Bronchial epithelial cell (primary cell): ENCODE measurements at regions not wholly inside any gene's neighbourhood (a gene's known extent, or its start where the extent isn't known, plus 50 kb on each side); places are given as distances from the start of the nearest gene placed in this dataset.
"Not testable (repeated sequence)": the region's sequence is repeated elsewhere in the genome, so short reads cannot be mapped to it uniquely, and the experiment has no call there.

Experiments used
- DNase-seq: peaks from one replicate; pipeline ENCODE4 v3.0.0-alpha.2; 2010; ENCODE audit warnings: low read depth
- FAIRE-seq: peaks from 2 replicates; lab custom pipeline; 2011; peaks lifted over from hg19 to GRCh38; lab: Jason Lieb, UNC
- H3K27me3 ChIP-seq: 2 replicates; pipeline ENCODE4 v1.5.1; 2011; ENCODE audit warnings: low read length; ENCODE audit not compliant: control insufficient read depth, insufficient read depth
- H3K36me3 ChIP-seq: 2 replicates; pipeline ENCODE4 v1.5.1; 2011; ENCODE audit warnings: low read length; ENCODE audit not compliant: control insufficient read depth, insufficient read depth
- H3K4me3 ChIP-seq: 2 replicates; pipeline ENCODE4 v1.5.1; 2011; ENCODE audit warnings: mild to moderate bottlenecking, low read depth, low read length, control low read depth

DNA sequence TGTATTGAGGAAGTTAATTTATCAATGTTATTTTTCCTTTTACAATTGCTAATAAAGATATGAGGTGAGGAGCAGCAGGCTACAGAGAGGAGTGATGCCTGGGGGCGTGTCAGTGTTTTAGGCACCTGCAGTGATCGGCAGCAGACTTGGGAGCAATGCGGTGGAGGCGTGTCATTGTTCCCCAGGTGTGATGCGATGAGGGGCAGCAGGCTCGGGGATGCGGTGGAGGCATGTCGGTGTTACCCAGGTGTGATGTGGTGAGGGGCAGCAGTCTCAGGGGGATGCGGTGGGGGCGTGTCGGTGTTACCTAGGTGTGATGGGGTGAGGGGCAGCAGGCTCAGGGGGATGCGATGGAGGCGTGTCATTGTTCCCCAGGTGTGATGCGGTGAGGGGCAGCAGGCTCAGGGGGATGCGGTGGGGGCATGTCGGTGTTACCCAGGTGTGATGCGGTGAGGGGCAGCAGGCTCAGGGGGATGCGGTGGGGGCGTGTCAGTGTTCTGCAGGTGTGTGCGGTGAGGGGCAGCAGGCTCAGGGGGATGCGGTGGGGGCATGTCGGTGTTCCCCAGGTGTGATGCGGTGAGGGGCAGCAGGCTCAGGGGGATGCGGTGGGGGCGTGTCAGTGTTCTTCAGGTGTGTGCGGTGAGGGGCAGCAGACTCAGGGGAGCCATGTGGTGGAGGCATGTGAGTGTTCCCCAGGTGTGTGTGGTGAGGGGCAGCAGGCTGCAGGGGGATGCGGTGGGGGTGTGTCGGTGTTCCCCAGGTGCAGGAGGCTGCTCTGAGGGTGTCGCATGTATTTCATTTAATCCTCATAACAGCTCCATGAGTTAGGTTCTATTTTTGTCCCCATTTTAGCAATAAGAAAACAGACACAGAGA lies 186.2 kb upstream of the GOLGA6L22 start:
- FAIRE-seq = peak; percentile 66
- not testable (repeated sequence) for H3K27me3 ChIP-seq, H3K4me3 ChIP-seq, H3K36me3 ChIP-seq, DNase-seq

DNA sequence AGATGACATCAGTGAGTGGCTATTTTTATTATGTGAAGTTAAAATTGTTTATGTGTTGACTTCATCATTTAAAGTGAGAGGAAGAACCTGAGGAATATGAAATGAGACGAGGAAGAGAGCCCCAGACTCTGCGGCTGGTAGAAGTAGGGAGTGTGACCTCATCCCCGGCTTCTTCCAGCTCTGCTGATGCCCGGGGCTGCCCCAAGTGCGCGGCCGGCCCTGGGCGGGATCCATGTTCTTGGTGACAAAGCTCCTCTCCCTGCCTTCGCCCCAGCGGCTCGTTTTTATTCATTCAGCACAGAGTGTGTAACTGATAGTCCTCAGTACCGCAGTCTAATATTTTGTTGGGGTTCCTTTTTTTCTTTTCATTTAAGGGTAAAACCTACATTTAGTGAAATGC lies 185.5 kb upstream of the GOLGA6L22 start:
- H3K27me3 ChIP-seq, FAIRE-seq, H3K36me3 ChIP-seq, H3K4me3 ChIP-seq, DNase-seq: not testable (repeated sequence)

DNA sequence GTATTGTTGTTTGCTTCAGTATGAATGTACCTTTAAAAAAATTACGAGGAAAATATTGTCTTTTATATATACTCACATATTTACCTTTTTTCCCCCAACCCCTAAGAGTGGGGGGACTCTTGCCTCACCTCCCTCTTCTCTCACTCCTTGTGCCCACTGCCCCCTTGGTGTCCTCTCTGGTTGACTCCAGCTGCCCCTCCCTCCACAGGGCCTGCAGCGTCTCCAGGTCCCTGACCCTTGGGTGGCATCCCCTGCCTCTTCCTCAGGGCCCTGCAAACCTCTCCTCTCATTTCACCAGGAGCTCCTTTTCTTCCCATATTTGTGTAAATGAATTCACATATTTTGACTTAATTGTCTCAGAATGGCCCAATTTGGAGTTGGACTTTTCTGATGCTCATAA lies 184.3 kb upstream of the GOLGA6L22 start:
- not testable (repeated sequence) for H3K4me3 ChIP-seq, DNase-seq, H3K27me3 ChIP-seq, H3K36me3 ChIP-seq, FAIRE-seq

DNA sequence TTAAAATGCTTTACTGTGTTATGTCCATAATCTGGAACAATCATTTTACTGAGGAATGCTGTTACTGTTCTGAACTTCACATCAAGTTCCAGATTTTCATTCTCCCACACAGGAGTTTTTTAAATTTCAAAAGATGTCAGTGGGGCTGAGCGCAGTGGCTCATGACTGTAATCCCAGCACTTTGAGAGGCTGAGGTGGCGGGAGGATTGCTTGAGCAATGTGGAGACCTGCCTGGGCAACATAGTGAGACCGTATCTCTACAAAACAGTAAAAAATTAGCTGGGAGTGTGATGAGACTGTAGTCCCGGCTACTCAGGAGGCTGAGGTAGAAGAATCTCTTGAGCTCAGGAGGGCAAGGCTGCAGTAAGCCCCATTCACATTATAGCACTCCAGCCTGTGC lies 177.9 kb upstream of the GOLGA6L22 start:
- DNase-seq, H3K27me3 ChIP-seq, FAIRE-seq, H3K4me3 ChIP-seq, H3K36me3 ChIP-seq: not testable (repeated sequence)

DNA sequence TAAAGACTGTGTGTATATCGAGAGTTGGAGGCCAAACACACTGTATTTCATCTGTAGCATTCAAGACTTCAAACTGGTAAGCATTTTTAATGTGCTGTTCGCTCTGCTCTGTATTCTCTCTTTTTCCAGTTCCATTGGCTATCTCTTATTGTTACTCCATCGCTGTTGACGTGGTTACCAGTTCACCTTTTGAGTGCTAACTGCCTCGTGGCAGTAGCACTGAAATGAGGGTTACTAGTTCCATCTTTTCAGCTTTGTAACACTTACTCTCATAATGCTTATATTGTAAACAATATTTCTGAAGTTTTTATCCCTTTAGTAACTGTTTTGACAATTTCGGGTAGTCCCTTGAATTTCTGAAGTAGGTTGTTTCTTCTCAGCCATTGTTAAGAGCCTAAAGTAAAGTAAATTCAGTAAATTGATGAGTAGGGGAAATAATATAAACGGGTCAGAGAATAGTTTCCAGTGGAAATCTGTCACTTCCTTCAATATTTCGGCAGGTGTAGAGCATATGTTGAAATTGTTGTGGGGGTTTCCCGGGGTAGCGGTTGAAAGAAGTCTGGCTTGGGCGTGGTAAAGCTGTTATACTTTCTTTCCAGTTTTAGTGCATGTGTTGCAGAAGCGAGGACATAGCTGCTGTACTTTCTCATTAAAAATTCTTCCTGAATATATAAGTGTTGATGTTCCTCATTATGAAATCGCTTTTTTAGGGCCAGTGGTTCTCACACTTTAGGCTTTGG lies 175.7 kb upstream of the GOLGA6L22 start:
- not testable (repeated sequence) for H3K27me3 ChIP-seq, H3K4me3 ChIP-seq, H3K36me3 ChIP-seq, DNase-seq
- peak; percentile 91 for FAIRE-seq

DNA sequence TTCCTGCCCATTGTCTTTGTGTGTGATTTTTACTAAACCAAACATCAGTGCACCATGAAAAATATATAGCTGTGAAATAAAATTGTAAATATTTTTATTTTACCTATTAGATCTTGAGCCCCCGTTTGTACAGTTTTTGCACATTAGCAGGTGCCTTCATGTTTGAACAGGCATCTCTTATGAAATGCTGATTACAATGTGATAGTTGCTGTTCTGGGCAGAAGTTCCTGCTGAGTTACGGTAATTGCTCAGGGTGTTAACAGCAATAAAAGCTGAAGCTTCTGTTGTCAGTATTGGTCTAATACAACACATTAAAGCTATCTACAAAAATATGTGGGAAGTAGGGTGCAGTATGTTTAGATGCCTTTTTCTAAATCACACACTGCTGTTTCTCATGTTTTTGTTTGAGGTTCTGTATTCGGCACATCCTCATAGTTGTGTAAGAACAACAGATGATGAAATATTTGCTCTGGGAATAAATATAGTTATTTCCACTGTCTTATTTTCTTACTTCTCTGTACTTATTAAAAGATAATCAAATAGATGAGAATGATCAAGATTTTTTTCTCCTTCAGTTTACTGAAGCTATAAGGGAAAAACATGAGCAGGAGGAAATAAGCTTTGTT lies 173.8 kb upstream of the GOLGA6L22 start:
- not testable (repeated sequence) for DNase-seq, H3K27me3 ChIP-seq, H3K4me3 ChIP-seq, FAIRE-seq, H3K36me3 ChIP-seq

DNA sequence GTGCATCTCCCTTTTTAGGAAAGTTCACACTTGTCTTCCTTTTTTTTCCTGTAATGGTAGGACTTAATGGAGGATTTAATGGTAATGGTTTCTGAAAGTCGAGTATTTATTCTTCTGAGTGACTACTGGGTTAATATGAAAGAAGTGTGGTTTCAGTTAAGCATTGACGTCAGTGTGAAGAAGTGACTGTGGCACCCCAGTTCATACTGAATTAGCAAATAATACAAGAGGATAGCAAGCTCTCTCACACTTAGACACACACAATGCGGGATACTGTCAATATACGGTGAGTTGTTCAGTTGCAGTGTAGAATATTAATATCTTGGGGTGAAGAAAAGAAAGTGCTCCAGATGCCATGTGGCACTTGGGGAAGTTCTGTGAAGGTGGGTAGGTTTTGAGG lies 167.6 kb upstream of the GOLGA6L22 start:
- H3K27me3 ChIP-seq, H3K36me3 ChIP-seq, H3K4me3 ChIP-seq, DNase-seq, FAIRE-seq: not testable (repeated sequence)

DNA sequence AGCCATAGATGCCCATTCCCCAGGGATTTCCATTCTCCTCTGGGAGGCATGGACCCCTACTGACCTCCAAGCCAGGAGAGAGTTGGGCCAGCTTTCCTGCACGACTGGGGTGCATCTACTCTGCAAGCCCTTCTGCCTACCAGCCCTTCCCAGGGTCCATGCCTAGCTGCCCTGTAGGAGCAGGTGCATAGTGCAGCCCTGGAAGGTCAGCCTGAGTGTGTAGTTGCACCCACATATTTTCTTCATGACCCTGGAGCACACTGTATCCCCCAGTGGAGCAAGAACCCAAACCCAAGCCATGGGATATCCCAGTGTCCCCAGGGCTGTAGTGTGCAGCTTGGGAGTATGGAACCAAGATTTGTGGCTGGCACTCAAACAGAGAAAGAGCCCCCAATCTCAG lies 155.6 kb upstream of the GOLGA6L22 start:
- H3K36me3 ChIP-seq, H3K27me3 ChIP-seq, FAIRE-seq, DNase-seq, H3K4me3 ChIP-seq: not testable (repeated sequence)
